Endothelial cell of umbilical vein (primary cell): ENCODE measurements at regions not wholly inside any gene's neighbourhood (a gene's known extent, or its start where the extent isn't known, plus 50 kb on each side); places are given as distances from the start of the nearest gene placed in this dataset.

ENCODE experiments used
- BruUV-seq: library from RNA; stranded (reverse); fragments of 400-500 nt; replicated peaks from 2 replicates; lab custom pipeline; 2021; lab: Mats Ljungman, UMichigan
- CTCF ChIA-PET: fragments of 300-600, 350-600 bp; sonication (Branson Sonifier 250); formaldehyde crosslinking; loops from one replicate; lab custom pipeline; 2021; ENCODE audit warnings: antibody characterized with exemption, inconsistent platforms; lab: Charles Lee
- POLR2A ChIA-PET: fragments of 300-600, 350-600 bp; sonication (Branson Sonifier 250); formaldehyde crosslinking; loops from one replicate; lab custom pipeline; 2021; ENCODE audit warnings: antibody characterized with exemption, inconsistent platforms; lab: Charles Lee
- DNase-seq: peaks from one replicate; pipeline ENCODE4 v3.0.0-alpha.2; 2011; ENCODE audit warnings: low read depth, low spot score
- FAIRE-seq: peaks from 2 replicates; lab custom pipeline; 2011; peaks lifted over from hg19 to GRCh38; lab: Jason Lieb, UNC
- H2AFZ ChIP-seq: 2 replicates; pipeline ENCODE4 v1.6.0; 2012; ENCODE audit warnings: low read depth, low read length, control low read depth, inconsistent platforms
- H3K27ac ChIP-seq: 2 replicates; pipeline ENCODE4 v1.5.1; 2011; ENCODE audit warnings: low read depth, mild to moderate bottlenecking, control low read depth, low read length, moderate library complexity; ENCODE audit not compliant: insufficient read depth
- H3K27me3 ChIP-seq, 2 experiments: 2 replicates each; pipeline versions ENCODE4 v1.6.0 to v1.6.1; 2011; ENCODE audit warnings: low read length in 2 of 2, mixed read lengths in 1 of 2; ENCODE audit not compliant: control insufficient read depth in 2 of 2, insufficient read depth in 2 of 2
- H3K36me3 ChIP-seq, 2 experiments: 2 replicates in 1 of 2; 3 replicates in 1 of 2; pipeline ENCODE4 v1.5.1; 2011; ENCODE audit warnings: low read length in 2 of 2, mild to moderate bottlenecking in 1 of 2, moderate library complexity in 1 of 2; ENCODE audit not compliant: control insufficient read depth in 2 of 2, insufficient read depth in 2 of 2; ENCODE audit errors: extremely low read depth in 1 of 2
- H3K4me1 ChIP-seq: 3 replicates; pipeline ENCODE4 v1.5.1; 2011; ENCODE audit warnings: mild to moderate bottlenecking, low read length; ENCODE audit not compliant: control insufficient read depth, insufficient read depth; ENCODE audit errors: extremely low read depth
- H3K4me2 ChIP-seq: 2 replicates; pipeline ENCODE4 v1.6.1; 2011; ENCODE audit warnings: low read length, control low read depth, mixed read lengths; ENCODE audit not compliant: insufficient read depth
- H3K4me3 ChIP-seq, 3 experiments: fragments of 200-600 bp in 1 of 3; sonication (generic), shearing (Covaris generic) in 1 of 3; replicated peaks in 1 of 3; 2 replicates each; pipeline ENCODE4 v1.5.1; 2011 to 2016; ENCODE audit warnings: control low read depth in 3 of 3, low read length in 3 of 3, mild to moderate bottlenecking in 2 of 3, inconsistent platforms in 1 of 3, low read depth in 1 of 3, moderate library complexity in 1 of 3; ENCODE audit not compliant: insufficient read depth in 1 of 3
- H3K79me2 ChIP-seq: 2 replicates; pipeline ENCODE4 v1.6.0; 2012; ENCODE audit warnings: low read length, inconsistent platforms; ENCODE audit not compliant: control insufficient read depth, insufficient read depth
- H3K9ac ChIP-seq: replicated peaks from 2 replicates; pipeline ENCODE3; 2011; ENCODE audit warnings: low read length, control low read depth; ENCODE audit not compliant: insufficient read depth; ENCODE audit errors: extremely low read depth
- H3K9me1 ChIP-seq: replicated peaks from 3 replicates; pipeline ENCODE4 v1.6.0; 2011; ENCODE audit warnings: mild to moderate bottlenecking, low read length; ENCODE audit not compliant: control insufficient read depth, insufficient read depth; ENCODE audit errors: extremely low read depth
- H3K9me3 ChIP-seq: replicated peaks from 2 replicates; pipeline ENCODE4 v1.5.1; 2012; ENCODE audit warnings: low read length, inconsistent platforms; ENCODE audit not compliant: control insufficient read depth, insufficient read depth
- H4K20me1 ChIP-seq: replicated peaks from 2 replicates; pipeline ENCODE3; 2011; ENCODE audit warnings: mild to moderate bottlenecking, low read length; ENCODE audit not compliant: control insufficient read depth, insufficient read depth; ENCODE audit errors: extremely low read depth
- EZH2 ChIP-seq: IDR thresholded peaks from 2 replicates; pipeline ENCODE4 v1.6.1; 2012; ENCODE audit warnings: borderline replicate concordance, low read depth, mild to moderate bottlenecking, moderate library complexity, low read length, inconsistent platforms; ENCODE audit not compliant: severe bottlenecking
- FOS ChIP-seq: IDR thresholded peaks from 2 replicates; pipeline ENCODE4 v1.6.1; 2011; ENCODE audit warnings: mild to moderate bottlenecking, low read length, moderate library complexity, borderline replicate concordance; ENCODE audit not compliant: insufficient read depth
- GATA2 ChIP-seq: IDR thresholded peaks from 2 replicates; pipeline ENCODE4 v1.7.0; 2011; ENCODE audit warnings: low read depth, mild to moderate bottlenecking, moderate library complexity, mixed read lengths, low read length; ENCODE audit not compliant: insufficient read length, insufficient read depth
- JUN ChIP-seq: IDR thresholded peaks from 2 replicates; pipeline ENCODE4 v1.6.1; 2011; ENCODE audit warnings: borderline replicate concordance, low read depth; ENCODE audit not compliant: insufficient read length, insufficient read depth
- MYC ChIP-seq: IDR thresholded peaks from one replicate; pipeline ENCODE4 v1.6.1; 2011; ENCODE audit warnings: mild to moderate bottlenecking, low read depth, low read length
- POLR2A ChIP-seq: IDR thresholded peaks from 2 replicates; pipeline ENCODE4 v1.6.1; 2012; ENCODE audit warnings: low read depth, mild to moderate bottlenecking, control low read depth, low read length
- POLR2AphosphoS5 ChIP-seq: IDR thresholded peaks from 2 replicates; pipeline ENCODE4 v1.6.1; 2012; ENCODE audit warnings: low read depth, mild to moderate bottlenecking, control low read depth, low read length, moderate library complexity; ENCODE audit not compliant: insufficient read depth
- dilution Hi-C: fragments of 300-500 bp; cut with MboI; formaldehyde crosslinking; loops from one replicate; pipeline ENCODE4 v1.15.0; 2019; ENCODE audit warnings: low sequenced_read_pairs; ENCODE audit not compliant: extremely low pct_ligation_motif_present
- intact Hi-C: fragments of 100-400 bp; cut with micrococcal nuclease; formaldehyde crosslinking; loops from one replicate; pipeline ENCODE4 v1.10.0; 2022
- TF ChIP-seq, protein P1 (sequence below): IDR thresholded peaks from 2 replicates; pipeline ENCODE4 v1.6.1; 2011; ENCODE audit not compliant: insufficient read depth, insufficient read length
- TF ChIP-seq, protein P2 (sequence below), 2 donors: IDR thresholded peaks; 1 replicate in 1 of 2; 2 replicates in 1 of 2; pipeline ENCODE4 v1.5.1; 2011; ENCODE audit warnings: low read length in 2 of 2, mild to moderate bottlenecking in 2 of 2, moderate library complexity in 2 of 2, control low read depth in 1 of 2, inconsistent platforms in 1 of 2, low read depth in 1 of 2; ENCODE audit not compliant: insufficient read depth in 1 of 2; ENCODE audit errors: extremely low read depth in 1 of 2

DNA sequence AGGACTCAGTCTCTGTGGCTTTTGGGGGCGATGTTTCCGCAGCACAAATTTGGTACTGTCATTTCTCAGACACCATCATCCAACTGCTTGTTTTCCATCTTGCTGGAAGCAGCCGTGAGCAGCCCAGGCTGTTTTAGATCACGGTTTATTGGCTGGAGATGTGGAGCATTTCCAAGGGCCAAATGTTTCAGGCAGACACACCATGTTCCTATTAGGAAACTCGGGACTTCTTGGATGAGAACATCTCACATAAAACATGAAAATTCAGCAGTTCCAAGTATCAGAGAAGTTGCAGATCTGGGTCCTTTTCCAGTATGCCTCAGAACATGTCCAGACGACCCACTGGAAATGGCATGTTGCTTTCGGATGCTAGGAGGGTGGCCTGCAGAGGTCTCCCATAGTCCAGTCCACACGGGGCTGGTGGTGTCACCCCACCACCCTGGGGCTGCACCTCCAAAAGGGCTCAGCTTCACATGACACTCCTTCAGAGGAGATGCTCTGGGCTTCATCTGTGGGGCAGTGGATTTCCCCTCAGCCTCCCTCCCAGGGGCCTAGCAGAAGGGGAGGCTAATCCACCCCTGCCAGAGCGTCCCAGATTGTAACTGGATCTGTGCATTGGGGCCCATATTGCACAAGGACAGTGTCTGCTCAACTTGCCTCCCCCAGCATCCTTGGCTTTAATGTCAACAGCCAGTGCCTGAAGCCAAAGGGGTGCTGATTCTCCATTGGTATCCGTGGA lies 176.3 kb downstream of the SCP2D1 start:
- no peak for TF ChIP-seq FOS
- TF ChIP-seq POLR2AphosphoS5, result no peak
- no peak for TF ChIP-seq GATA2
- Histone ChIP-seq H3K27me3 (no peaks in the 10 kb centered on the region), H3K4me2 (no peak overlapping the region), H3K9me1 (no peaks in the 10 kb centered on the region), H2AFZ (no peak overlapping the region), H3K36me3 (no peaks in the 10 kb centered on the region), H3K9ac (no peak overlapping the region), H3K27ac (no peak overlapping the region), H4K20me1 (no peaks in the 10 kb centered on the region), H3K4me1 (no peaks in the 10 kb centered on the region), H3K4me3 (no peak overlapping the region), H3K9me3 (peaks cover 5% of the 10 kb centered on the region), H3K79me2 (no peaks in the 10 kb centered on the region)
- DNase-seq (no peak), FAIRE-seq (no peak)
- intact Hi-C loops, result no loop called here
- CTCF ChIA-PET, result no interaction called here
- BruUV-seq, result no TSS peak
- POLR2A ChIA-PET, result no interaction called here
- dilution Hi-C loops, result no loop called here

DNA sequence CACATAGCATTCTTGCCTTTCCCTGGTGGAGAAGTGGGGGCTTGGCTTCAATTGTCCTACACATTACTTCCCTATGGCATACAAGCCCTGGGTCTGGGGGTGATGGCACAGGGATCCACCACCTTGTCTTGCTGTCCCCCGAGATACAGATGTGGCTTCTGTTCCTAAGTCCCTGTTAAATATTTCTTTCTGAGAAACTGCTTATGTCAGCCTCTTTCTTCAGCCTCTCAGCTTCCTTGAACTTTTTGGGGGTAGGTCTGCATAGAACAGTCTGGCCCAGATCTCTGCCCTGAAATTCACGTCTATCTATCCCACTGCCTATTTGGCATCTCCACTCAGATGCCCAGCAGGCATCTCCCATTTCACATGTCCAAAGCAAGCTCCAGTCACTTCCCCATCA lies 177.4 kb downstream of the SCP2D1 start:
- Histone ChIP-seq H3K9ac (no peak overlapping the region), H3K36me3 (no peaks in the 10 kb centered on the region), H3K4me2 (no peak overlapping the region), H3K4me1 (no peaks in the 10 kb centered on the region), H4K20me1 (no peaks in the 10 kb centered on the region), H2AFZ (no peak overlapping the region), H3K4me3 (no peak overlapping the region), H3K27me3 (no peaks in the 10 kb centered on the region), H3K79me2 (no peaks in the 10 kb centered on the region), H3K9me3 (peaks cover 5% of the 10 kb centered on the region), H3K9me1 (no peaks in the 10 kb centered on the region), H3K27ac (no peak overlapping the region)
- POLR2A ChIA-PET, result no interaction called here
- no peak for FAIRE-seq
- CTCF ChIA-PET, result no interaction called here
- intact Hi-C loops (no loop called here), dilution Hi-C loops (no loop called here)
- DNase-seq, result no peak
- TF ChIP-seq EZH2 (no peak), MYC (no peak), FOS (no peak), GATA2 (no peak), POLR2AphosphoS5 (no peak), POLR2A (no peak), JUN (no peak)
- TF ChIP-seq, protein P1, sequence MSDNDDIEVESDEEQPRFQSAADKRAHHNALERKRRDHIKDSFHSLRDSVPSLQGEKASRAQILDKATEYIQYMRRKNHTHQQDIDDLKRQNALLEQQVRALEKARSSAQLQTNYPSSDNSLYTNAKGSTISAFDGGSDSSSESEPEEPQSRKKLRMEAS, result no peak
- TF ChIP-seq, protein P2, sequence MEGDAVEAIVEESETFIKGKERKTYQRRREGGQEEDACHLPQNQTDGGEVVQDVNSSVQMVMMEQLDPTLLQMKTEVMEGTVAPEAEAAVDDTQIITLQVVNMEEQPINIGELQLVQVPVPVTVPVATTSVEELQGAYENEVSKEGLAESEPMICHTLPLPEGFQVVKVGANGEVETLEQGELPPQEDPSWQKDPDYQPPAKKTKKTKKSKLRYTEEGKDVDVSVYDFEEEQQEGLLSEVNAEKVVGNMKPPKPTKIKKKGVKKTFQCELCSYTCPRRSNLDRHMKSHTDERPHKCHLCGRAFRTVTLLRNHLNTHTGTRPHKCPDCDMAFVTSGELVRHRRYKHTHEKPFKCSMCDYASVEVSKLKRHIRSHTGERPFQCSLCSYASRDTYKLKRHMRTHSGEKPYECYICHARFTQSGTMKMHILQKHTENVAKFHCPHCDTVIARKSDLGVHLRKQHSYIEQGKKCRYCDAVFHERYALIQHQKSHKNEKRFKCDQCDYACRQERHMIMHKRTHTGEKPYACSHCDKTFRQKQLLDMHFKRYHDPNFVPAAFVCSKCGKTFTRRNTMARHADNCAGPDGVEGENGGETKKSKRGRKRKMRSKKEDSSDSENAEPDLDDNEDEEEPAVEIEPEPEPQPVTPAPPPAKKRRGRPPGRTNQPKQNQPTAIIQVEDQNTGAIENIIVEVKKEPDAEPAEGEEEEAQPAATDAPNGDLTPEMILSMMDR (IDR thresholded peaks at IDR 0.05; ENCODE audit: extremely low read depth in 1 of 2, insufficient read depth in 1 of 2, low read depth in 1 of 2, low read length in 2 of 2), result no peak
- no TSS peak for BruUV-seq
